Nephron progenitor cell (in vitro differentiated cells): ENCODE measurements at regions not wholly inside any gene's neighbourhood (a gene's known extent, or its start where the extent isn't known, plus 50 kb on each side); places are given as distances from the start of the nearest gene placed in this dataset.

Experiments used
- DNase-seq: peaks from one replicate; pipeline ENCODE4 v3.0.0; 2021
- H3K27ac Mint-ChIP-seq: 2 replicates; pipeline ENCODE4 v1.8.0; 2021; ENCODE audit warnings: mild to moderate bottlenecking, moderate library complexity, mixed read lengths
- H3K27me3 Mint-ChIP-seq: 2 replicates; pipeline ENCODE4 v1.8.0; 2021; ENCODE audit warnings: mild to moderate bottlenecking, low read depth, mixed read lengths; ENCODE audit not compliant: poor library complexity
- H3K36me3 Mint-ChIP-seq: 2 replicates; pipeline ENCODE4 v1.8.0; 2021; ENCODE audit warnings: low read depth, mixed read lengths
- H3K4me1 Mint-ChIP-seq: 2 replicates; pipeline ENCODE4 v1.8.0; 2021; ENCODE audit warnings: mixed read lengths
- H3K4me3 Mint-ChIP-seq: 2 replicates; pipeline ENCODE4 v1.8.0; 2021; ENCODE audit warnings: mild to moderate bottlenecking, moderate library complexity, mixed read lengths
- H3K9me3 Mint-ChIP-seq: 2 replicates; pipeline ENCODE4 v1.8.0; 2021; ENCODE audit warnings: mild to moderate bottlenecking, moderate library complexity, mixed read lengths
- TF ChIP-seq, protein P1 (sequence below): fragments of 200-600 bp; sonication (generic); IDR thresholded peaks from 2 replicates; pipeline ENCODE4 v1.5.0; 2021; ENCODE audit warnings: antibody characterized with exemption

DNA sequence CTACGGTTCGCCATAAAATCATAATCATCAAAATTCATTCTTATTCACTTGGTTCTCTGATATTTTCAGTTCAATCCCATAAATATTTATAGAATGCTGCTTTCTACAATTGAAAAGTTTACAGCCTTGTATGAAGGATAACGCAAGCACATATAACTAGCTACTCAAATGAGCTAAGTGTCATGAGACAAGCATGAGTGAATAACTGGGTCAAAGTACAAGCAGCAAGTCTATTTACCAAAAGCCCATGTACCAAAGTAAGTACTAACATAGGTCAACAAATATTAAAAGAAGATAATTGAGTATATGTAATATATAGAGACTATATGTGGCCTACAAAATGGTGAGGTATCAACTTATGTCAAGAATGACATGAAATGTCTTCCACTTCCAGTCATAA is 596.6 kb downstream of the GBE1 start:
- DNase-seq, result no peak
- Mint-ChIP-seq H3K9me3 (no peaks in the 10 kb centered on the region), H3K27ac (no peak overlapping the region)

GRCh38 chr3:81161851-81162250 is 599.6 kb downstream of the GBE1 start:
- H3K27ac Mint-ChIP-seq, result no peak overlapping the region
- H3K27me3 Mint-ChIP-seq, result no peaks in the 10 kb centered on the region
- TF ChIP-seq, protein P1, sequence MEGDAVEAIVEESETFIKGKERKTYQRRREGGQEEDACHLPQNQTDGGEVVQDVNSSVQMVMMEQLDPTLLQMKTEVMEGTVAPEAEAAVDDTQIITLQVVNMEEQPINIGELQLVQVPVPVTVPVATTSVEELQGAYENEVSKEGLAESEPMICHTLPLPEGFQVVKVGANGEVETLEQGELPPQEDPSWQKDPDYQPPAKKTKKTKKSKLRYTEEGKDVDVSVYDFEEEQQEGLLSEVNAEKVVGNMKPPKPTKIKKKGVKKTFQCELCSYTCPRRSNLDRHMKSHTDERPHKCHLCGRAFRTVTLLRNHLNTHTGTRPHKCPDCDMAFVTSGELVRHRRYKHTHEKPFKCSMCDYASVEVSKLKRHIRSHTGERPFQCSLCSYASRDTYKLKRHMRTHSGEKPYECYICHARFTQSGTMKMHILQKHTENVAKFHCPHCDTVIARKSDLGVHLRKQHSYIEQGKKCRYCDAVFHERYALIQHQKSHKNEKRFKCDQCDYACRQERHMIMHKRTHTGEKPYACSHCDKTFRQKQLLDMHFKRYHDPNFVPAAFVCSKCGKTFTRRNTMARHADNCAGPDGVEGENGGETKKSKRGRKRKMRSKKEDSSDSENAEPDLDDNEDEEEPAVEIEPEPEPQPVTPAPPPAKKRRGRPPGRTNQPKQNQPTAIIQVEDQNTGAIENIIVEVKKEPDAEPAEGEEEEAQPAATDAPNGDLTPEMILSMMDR, result no peak
- H3K36me3 Mint-ChIP-seq, result no peaks in the 10 kb centered on the region
- DNase-seq, result no peak
- no peaks in the 10 kb centered on the region for H3K9me3 Mint-ChIP-seq
- peaks cover 7% of the 10 kb centered on the region for H3K4me1 Mint-ChIP-seq
- no peak overlapping the region for H3K4me3 Mint-ChIP-seq

More for the DNA sequence above, 596.6 kb downstream of the GBE1 start:
- TF ChIP-seq, protein P1, result no peak
- H3K36me3 Mint-ChIP-seq, result no peaks in the 10 kb centered on the region
- H3K4me3 Mint-ChIP-seq, result no peak overlapping the region
- H3K27me3 Mint-ChIP-seq, result peaks cover 3% of the 10 kb centered on the region
- H3K4me1 Mint-ChIP-seq, result peaks cover 7% of the 10 kb centered on the region

DNA sequence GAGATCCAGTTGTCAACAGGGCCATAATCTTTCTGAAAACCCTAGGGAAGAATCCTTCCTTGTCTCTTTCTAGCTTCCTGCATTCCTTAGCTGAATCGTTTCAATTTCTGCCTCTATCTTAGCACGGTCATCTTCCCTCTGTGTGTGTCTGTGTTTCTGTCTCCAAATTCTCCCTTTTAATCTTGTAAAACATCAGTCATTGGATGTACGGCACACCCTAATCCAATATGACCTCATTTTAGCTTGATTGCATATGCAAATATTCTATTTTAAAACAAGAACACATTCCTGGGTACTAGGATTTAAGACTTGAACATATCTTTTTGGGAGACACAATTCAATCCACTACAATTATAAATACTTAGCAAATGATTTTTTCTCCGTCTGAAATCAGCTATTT is 600.3 kb downstream of the GBE1 start:
- no peak overlapping the region for H3K27ac Mint-ChIP-seq
- no peaks in the 10 kb centered on the region for H3K27me3 Mint-ChIP-seq
- TF ChIP-seq, protein P1, result no peak
- H3K9me3 Mint-ChIP-seq, result no peaks in the 10 kb centered on the region
- peaks cover 7% of the 10 kb centered on the region for H3K4me1 Mint-ChIP-seq
- H3K4me3 Mint-ChIP-seq, result no peak overlapping the region
- no peak for DNase-seq
- H3K36me3 Mint-ChIP-seq, result no peaks in the 10 kb centered on the region

DNA sequence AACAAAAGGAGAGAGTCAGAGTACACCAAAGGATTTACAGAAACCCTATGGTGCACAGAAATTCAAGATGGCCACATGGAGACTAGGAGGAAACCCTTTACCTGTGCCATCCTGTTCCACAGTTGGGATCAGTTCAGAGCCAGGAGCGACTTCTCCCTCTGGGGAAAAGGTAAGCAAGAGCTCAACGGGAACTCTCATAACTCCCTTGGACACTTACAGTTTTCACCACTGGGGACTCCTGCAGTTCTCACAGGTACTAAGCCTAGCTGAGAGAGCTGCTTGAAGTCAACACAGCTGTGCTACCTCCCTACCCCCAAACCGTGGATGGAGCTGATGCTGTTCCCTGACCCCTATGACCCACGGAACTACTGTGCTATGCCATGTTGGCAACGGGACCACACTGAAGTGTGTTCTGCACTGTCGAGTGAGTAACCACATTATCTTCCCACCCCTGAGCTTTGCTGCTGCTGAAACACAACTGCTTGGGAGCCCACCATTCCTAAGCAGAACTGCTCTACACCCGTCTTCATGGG is 606.8 kb downstream of the GBE1 start:
- H3K9me3 Mint-ChIP-seq, result no peaks in the 10 kb centered on the region
- H3K27me3 Mint-ChIP-seq, result peaks cover 2% of the 10 kb centered on the region
- DNase-seq, result no peak
- no peaks in the 10 kb centered on the region for H3K4me1 Mint-ChIP-seq
- TF ChIP-seq, protein P1, result no peak
- no peak overlapping the region for H3K4me3 Mint-ChIP-seq
- H3K27ac Mint-ChIP-seq, result peak overlapping the region; percentile 33
- H3K36me3 Mint-ChIP-seq, result no peaks in the 10 kb centered on the region

DNA sequence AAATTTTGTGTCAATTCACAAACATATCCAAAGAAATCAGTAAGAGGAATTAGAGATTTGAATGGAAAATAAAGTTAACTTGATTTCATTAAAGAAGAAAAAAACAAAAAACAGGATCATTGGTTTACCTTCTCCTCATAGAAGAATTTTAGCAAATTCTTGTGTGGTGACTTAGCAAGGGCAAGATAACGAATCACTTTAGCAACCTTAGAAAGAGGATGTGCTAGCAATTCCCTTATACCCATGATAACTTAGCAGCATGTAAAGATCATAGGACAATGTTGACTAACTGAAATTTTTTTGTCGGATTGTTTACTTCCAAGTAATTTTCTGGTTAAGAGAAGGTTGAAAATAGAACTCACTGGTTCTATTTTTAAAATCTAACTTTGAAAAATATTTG is 609.3 kb downstream of the GBE1 start:
- Mint-ChIP-seq H3K27ac (no peak overlapping the region), H3K27me3 (peaks cover 2% of the 10 kb centered on the region), H3K36me3 (no peaks in the 10 kb centered on the region), H3K9me3 (no peaks in the 10 kb centered on the region), H3K4me1 (no peaks in the 10 kb centered on the region), H3K4me3 (no peak overlapping the region)
- TF ChIP-seq, protein P1, result no peak
- no peak for DNase-seq

DNA sequence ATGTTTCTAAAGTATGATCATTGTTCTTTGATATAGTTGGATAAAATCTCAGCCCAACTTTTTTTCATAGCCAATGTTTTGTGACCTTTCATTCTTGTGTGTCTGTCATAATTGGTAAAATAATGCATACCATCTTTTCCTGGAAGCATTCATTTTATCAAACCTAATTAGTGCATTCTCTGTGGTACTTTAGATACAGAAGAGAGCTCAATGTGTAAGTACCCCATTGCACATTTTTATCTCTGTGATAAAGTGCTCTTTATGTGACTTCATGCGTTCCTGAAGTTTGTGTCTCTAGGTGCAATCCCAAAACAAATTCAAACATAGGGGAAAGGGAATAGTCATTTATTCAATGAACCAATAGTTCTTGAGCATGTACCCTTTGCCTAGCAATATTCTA is 628.5 kb downstream of the GBE1 start:
- peaks cover 4% of the 10 kb centered on the region for H3K27me3 Mint-ChIP-seq
- H3K4me1 Mint-ChIP-seq, result no peaks in the 10 kb centered on the region
- H3K36me3 Mint-ChIP-seq, result no peaks in the 10 kb centered on the region
- no peaks in the 10 kb centered on the region for H3K9me3 Mint-ChIP-seq
- H3K27ac Mint-ChIP-seq, result no peak overlapping the region
- no peak overlapping the region for H3K4me3 Mint-ChIP-seq
- TF ChIP-seq, protein P1, result no peak
- DNase-seq, result no peak
